Activated CD4-positive, alpha-beta T cell treated with anti-CD3 and anti-CD28 coated beads, Interleukin-2, amount 50 U/mL, for 48 hours (primary cell): ENCODE measurements at regions not wholly inside any gene's neighbourhood (a gene's known extent, or its start where the extent isn't known, plus 50 kb on each side); places are given as distances from the start of the nearest gene placed in this dataset.

Experiments used
- DNase-seq, 2 experiments: peaks; one replicate each; pipeline ENCODE4 v3.0.0-alpha.2; 2020

DNA sequence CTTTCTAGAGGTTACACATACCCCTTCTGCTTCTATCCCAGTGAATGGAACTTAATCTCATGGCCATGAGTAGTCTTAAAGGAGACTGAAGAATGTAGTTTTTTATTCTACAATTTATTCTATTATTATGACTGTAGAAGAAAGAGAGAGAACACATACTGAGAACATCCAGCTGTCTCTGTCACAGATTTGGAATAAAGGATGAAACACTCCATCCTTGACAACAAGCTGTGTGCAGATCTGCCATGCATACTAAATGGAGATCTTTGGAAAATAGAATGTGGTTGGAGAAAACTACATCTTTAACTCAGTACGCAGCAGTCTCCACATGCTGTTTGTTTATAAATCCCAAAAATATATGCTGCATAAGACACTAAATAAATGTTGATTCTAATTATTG, 54.1 kb upstream of the NUDT7 start:
- no peak for DNase-seq

DNA sequence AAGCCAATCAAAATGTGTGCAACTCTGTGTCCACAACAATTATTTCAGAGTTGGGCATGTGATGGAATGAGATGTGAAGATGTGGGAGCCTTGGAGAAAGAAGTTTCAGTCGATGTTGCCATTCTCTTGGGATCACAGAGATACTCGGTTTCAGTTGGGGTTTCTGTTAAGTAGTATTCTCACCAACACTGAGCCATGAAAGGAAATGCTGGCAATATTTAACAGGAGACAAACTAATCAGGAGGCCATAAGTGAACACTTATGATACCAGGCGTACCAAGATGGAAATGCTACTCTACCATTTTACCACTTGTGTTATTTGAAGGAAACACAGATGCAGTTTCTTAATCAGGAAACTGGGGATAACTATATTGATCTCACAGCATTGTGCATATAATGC, 53.3 kb upstream of the NUDT7 start:
- no peak for DNase-seq
